Amniotic stem cell (primary cell): ENCODE measurements at regions not wholly inside any gene's neighbourhood (a gene's known extent, or its start where the extent isn't known, plus 50 kb on each side); places are given as distances from the start of the nearest gene placed in this dataset.
"Not testable (repeated sequence)": the region's sequence is repeated elsewhere in the genome, so short reads cannot be mapped to it uniquely, and the experiment has no call there.

Experiments used
- DNase-seq: peaks from one replicate; lab custom pipeline; 2025; lab: John Stamatoyannopoulos, UW

GRCh38 chr2:228956701-228957474, 314.2 kb downstream of the PID1 start:
- no peak for DNase-seq

DNA sequence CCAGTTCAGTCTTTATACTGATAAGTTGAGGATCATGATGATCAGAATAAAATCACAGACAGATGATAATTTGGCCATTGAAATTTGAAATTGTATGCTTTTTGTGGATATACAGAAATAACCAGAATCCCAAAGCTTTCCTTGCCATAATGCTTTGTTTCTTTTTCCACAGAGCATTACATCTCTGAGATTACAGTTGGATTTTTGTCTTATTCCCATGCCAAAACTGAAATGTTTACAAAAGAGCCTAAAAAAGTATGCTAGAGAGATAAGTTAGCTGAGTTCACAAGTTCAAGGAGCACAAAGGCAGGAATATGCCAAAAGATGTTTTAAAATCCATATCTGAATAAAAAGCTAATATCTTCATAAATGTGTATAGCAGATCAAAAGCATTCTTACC, 321.3 kb downstream of the PID1 start:
- DNase-seq, result no peak

DNA sequence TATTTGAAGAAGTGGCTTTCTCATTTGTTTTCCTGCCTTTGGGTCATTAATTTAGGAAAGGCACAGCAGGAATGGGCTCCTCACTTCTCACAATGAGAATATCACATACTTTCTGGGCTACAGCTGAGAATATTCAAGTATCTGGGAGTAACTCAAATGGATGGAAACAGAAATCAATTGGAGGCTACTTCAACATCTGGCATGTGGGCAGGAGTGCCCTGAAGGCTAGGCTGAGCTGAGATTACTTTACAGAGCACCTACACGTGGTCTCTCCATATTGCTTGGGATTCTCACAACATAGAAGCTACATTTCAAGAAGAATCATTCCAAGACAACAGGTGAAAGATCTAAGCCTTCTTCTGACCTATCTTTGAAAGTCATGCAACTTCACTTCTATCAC, 325.4 kb downstream of the PID1 start:
- DNase-seq, result no peak

DNA sequence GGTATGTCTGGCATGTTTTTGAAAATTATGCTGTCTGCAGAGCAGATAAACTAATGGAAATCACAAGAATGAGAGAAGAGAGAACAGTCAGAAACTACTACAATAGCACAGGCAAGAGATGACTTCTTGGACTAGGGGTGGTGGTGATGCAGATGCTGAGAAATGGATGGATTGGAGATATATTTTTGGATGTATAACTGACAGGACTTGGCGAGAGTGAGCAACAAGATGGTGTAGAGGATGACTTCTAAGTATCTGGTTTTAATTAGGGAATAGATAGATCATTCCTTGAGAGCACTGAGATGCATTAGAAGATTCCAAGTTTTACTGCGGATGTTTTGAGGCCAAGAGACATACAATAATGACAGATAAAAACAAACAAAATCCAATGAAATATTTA, 328.2 kb downstream of the PID1 start:
- DNase-seq, result no peak

DNA sequence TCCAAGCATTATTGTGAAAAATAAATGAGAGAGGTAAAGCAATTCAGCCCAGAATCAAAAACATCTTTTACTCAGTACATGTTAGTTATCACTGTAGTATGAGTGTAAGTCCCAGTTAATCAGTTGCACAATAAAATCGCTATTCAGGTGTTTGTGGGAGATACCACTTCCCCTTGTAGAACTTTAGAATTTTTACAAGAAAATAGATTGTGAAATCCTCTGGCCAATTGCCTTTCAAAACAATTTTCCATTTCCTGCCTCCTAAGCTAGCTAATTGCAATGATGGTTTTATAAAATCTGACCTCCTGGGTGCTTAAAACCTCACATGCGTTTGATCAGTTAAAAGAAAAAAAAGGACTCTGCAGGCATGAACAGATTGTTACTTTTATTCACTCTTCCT, 332.5 kb downstream of the PID1 start:
- no peak for DNase-seq

- no peak for DNase-seq
Measured at GRCh38 chr2:228927028-228928010, 343.8 kb downstream of the PID1 start.

DNA sequence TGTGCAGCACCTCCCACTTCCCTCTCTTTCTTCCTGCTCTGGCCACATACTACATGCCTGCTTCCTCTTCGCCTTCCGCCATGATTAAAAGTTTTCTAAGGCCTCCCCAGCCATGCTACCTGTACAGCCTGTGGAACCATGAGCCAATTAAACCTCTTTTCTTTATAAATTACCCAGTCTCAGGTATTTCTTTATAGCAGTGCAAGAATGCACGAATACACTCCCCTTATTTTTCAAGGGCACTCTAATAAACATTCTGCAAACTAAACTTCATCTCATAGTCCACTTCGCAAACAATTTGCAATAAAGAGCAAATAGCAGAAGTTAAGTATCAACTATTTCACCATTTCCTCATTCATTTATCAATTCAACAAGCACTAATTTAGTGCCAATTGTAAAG, 351.3 kb downstream of the PID1 start:
- DNase-seq, result no peak

DNA sequence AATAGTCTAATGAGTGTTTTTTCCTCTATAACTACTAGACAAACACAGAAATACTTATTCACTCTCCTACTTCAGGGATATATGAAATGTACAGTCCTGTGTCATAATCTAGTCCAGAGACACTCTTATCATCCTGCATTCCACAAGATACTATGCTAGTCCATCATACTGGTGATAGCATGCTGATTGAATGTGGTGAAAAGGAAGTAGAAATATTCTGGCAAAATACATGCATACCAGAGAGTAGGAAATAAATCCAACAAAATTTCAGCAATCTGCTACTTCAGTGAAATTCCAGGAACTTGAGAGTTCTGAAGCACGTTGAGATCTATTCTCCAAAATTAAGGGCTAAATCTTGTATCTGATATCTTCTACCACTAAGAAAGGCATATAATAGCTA, 353.9 kb downstream of the PID1 start:
- DNase-seq, result peak; percentile 36

DNA sequence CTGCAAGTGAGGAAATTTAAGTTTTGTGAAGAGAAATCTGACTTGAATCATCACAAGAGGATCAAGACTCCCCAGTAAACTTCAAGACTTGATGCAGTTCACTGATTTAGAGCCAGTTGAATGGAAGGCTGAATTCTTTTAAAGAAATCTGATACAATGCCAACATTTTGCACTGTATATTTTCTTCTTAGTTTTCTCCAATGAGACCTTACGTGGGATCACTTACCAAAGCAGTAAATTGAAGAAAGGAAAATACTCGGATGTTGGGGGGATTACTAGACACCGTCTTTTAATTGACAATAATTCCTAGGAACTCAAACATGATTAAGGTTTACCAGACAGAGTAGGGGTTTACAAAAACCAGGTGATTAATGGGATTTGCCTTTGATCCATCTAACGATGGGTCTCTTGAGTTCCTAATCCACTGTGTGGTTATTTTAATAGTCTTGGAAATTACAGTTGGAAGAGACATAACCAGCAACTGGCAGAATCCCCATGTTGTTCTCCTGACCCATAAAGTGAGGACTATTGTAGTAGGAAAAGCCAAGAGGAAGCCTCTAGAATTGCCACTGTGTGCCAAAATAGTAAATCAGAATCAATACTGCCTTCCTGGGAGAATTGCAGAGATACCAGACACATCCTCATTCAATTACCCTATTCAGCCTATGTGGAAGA, 354.5 kb downstream of the PID1 start:
- no peak for DNase-seq

DNA sequence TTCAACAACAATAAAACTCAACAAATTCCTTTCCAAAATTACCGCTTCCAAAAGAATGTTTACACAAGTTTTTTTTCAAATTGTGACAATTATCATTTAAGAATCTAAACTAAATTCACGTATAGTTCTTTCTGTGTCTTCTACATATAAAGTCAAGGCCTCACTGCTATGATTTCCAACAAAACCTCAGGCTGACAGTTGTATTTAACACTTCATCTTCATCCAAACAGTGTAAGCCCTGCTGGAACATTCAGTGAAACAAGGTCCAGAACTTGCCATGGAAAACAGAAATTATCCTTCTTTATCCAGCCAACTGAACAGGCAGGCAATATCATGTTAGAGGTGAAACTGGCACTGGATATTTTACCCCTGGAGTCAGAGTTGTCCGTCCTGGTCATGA, 357.9 kb downstream of the PID1 start:
- no peak for DNase-seq

DNA sequence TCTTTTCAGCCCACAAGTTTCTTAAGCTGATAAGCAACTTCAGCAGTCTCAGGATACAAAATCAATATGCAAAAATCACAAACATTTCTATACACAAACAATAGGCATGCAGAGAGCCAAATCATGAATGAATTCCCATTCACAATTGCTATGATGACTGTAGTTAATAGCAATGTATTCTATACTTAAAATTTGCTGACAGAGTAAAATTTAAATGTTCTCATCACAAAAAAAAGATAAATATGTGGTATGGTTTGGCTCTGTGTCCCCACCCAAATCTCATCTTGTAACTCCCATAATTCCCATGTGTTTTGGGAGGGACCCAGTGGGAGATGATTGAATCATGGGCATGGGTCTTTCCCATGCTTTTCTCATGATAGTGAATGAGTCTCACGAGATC, 360.2 kb downstream of the PID1 start:
- DNase-seq, result not testable (repeated sequence)

DNA sequence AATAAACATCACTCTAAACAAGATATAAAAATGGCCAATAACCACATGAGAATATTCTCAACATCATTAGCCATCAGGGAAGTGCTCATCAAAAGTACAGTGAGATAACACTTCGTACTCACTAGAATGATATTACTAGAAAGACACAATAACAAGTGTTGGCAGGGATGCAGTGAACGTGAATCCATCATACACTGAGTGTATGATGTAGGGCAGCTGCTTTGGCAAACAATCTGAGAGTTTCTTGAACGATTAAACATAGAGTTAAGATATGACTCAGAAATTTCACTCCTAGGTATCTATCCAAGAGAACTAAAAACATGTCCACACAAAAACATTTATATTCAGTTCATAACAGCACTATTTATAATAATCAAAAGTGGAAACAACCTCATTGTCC, 368.9 kb downstream of the PID1 start:
- no peak for DNase-seq

DNA sequence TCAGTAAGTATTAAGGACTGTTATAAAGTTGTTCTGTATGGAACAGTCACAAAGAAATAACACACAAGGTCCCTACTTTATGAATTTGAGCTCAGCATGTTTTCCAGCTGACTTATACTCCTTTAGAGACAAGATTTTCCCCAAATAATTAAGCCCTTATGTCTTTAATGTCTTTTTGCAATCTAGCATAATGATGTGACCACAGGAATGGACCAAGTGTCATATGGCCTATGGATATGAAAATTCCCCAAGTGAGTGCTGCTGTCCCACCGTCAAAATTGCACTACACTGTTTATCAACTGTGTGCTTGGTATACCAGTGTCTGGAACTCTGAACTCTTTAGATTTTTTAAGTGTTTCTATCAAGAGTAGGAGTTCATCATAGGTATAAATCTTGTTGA, 369.6 kb downstream of the PID1 start:
- no peak for DNase-seq

DNA sequence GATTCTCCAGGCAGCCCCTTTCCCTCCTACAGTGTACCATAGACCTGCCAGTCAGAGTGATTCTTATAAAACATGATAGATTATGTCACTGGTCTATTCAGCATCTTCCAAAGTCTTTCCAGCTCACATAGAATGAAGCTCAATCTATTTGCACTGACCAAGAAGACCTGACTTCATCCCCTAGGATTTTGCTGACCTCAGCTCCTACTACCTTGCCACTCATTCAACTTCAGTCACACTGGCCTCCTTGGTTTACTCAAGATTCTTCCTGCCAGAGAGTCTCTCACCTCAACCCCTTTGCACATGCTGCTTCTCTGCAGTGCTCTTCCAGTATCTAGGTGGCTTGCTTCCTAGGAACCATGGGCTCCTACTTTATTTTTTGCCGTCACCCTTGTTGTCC, 392.9 kb downstream of the PID1 start:
- DNase-seq, result no peak

- DNase-seq, result no peak
Measured at GRCh38 chr2:228876276-228876675, 394.8 kb downstream of the PID1 start.

DNA sequence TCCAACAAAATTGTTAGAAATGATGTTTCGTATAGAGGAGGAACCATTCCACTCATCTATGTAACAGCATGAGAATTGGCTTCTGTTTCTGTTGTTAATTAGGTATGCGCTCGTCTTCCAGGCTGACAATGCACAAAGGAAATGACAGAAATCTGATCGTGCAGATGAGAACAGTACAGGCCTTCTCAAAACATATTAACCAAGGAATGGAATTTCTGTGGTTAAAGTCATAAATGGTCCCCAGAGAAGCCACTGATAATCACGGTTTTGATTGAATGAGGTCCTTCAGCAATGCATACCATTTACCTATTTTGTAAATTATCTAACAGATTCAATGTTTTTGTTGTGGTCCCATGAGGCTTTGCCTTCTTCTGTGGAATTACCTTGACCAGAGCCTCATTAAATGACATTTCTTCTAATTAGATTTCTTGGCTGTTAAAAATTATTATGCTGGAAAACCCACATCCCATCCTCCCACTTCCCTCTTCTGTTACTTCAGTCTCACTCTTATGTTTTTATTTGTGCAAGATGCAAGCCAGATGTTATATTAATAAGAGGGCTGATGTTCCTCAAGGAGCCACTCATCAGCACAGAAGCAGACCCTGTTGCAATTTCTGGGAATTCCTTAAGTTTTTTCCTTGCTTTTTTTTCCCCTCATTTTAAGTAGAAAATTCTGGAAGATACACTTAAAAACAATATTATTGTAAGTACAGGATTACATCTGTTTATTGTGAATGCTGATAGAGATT, 395.8 kb downstream of the PID1 start:
- DNase-seq, result no peak

DNA sequence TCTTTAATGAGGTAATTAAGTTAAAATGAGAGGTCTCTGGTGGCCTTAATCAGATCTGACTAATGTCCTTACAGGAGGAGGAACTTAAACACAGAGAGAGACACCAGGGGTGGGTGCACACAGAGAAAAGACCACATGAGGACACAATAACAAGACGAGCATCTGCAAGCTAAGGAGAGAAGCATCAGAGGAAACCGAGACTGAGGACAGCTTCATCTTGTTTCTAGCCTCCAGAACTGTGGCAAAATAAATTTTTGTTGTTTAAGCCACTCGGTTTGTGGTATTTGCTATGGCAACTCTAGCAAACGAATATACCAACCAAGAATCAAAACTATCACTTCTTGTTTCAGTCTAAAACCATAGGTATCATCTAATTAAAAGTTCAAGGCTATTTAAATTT, 400.1 kb downstream of the PID1 start:
- DNase-seq, result no peak

DNA sequence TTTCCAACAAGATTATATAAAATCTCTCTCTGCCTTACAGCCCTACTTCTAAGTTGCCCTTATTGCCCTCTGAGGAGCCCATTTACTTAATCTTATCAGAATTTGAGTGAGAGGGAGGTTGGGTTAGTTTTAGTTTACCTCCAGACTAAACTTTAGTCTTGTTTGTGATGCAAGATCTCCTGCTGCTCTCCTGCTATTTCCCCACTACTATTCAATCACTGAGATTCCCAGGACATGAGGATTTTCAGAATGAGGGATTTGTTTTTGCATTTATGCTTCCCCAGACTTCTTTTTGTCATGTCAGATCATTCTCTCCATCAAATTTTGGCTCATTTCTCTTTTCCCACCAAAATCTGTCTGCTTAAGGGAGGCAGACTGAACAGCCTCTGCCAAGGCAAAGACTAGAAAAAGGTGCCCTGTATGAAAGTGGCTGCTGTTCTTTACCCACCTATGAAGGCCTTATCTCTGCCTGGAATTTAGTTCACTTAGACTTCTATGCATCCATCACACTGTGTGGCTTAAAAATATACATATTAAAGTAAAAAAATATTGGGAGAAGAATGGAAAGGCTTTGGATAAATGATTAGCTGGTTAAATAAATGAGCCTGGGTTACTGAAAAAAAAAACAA, 401.3 kb downstream of the PID1 start:
- DNase-seq, result no peak

DNA sequence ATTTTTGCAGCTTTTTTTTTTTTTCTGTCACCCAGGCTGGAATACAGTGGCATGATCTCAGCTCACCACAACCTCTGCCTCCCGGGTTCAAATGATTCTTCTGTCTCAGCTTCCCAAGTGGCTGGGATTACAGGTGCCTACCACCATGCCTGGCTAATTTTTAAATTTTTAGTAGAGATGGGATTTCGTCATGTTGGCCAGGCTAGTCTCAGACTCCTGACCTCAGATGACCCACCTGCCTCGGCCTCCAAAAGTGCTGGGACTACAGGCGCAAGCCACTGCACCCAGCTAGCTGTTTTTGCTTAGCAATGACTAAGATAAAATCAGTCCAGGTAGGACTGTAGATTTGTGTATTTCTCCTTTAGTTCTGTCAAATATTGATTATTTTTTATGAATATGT, 403.7 kb downstream of the PID1 start:
- no peak for DNase-seq

- peak; percentile 21 for DNase-seq
Measured at GRCh38 chr2:228866781-228867180, 404.3 kb downstream of the PID1 start.

- no peak for DNase-seq
Measured at GRCh38 chr2:228866044-228866443, 405.0 kb downstream of the PID1 start.
